Renal cortex interstitium (tissue), 11 donors: ENCODE measurements at regions not wholly inside any gene's neighbourhood (a gene's known extent, or its start where the extent isn't known, plus 50 kb on each side); places are given as distances from the start of the nearest gene placed in this dataset.
"Not testable (repeated sequence)": the region's sequence is repeated elsewhere in the genome, so short reads cannot be mapped to it uniquely, and the experiment has no call there.

Source experiments
- DNase-seq, 11 donors: peaks; one replicate each; pipeline ENCODE4 v3.0.0-alpha.2; 2013; ENCODE audit warnings: low read depth in 9 of 11, low spot score in 4 of 11; ENCODE audit errors: extremely low read depth in 1 of 11

- DNase-seq: not testable (repeated sequence)
These were observed 69.9 kb upstream of the GOLGA8B start for GRCh38 chr15:34653326-34653725.

- DNase-seq: no peak
These were observed 69.2 kb upstream of the GOLGA8B start for GRCh38 chr15:34652726-34653033.

DNA sequence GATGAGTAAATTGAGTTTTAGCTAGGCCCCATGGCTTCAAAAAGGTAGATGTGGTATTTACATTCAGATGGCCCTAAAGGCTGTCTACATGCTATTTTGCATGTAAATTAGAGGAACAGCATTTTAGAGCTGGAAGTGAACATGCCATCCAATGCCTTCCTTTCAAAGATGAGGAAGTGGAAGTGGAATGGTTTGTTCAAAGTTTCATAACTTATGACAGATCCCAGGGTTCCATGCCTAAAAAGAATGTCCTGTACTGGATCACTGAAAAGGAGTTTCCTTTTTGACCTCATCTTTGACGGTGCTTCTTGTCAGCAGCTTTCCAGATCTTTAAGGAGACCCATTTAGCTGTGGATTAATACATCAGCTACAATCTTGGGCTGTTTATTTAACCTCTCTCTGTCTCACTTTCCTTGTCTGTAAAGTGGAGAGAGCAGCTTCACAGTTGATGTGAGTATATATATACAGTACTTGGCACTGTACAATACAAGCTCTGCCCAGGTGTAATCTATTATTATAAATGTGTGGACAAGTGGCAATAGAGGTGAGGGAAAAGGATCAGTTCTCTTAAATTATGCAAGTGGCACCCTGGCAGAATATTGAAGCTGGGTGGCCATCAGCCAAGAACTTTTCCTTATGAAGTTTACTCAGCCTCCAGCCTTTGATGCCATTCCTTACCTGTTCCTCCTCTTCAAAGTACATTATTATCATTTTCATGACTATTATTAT lies 68.7 kb upstream of the GOLGA8B start:
- DNase-seq: no peak

GRCh38 chr15:34650177-34650576 lies 66.7 kb upstream of the GOLGA8B start:
- no peak for DNase-seq

GRCh38 chr15:34648294-34648631 lies 64.8 kb upstream of the GOLGA8B start:
- DNase-seq: no peak

DNA sequence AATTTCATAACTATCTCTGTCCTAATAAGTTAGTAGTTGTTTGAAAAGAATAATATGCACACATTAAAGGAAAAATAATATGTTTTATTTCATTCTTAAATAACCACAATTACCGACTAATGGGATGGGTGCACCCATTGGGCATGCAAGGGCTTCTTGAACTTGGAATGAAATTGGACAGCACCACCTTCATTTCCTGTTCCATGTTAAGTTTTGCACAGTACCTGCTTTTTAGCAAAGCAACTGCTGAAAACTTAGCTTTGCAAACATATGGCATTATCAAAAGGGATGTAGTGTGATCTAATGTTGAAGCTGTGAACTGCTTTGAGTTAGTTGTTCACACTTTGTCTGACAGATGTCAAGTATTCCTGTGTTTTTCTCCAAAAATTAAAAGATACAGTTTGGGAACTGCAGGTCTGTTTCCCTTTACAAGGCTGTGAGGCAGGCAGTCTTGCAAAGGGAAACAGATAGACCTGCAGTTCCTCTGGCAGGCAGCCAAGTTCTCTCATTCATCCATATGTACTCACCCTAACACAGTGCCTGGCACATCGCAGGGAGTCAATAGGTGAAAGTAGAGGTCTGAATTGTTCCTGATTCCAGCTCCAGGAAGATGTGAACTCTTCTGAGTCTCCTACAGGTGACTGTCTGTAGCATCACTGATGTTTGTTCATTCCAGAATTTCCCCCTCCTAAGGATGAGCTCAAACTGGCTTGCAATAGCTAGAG lies 64.3 kb upstream of the GOLGA8B start:
- DNase-seq: no peak

- DNase-seq: no peak
These were observed 63.5 kb upstream of the GOLGA8B start for GRCh38 chr15:34646918-34647317.

DNA sequence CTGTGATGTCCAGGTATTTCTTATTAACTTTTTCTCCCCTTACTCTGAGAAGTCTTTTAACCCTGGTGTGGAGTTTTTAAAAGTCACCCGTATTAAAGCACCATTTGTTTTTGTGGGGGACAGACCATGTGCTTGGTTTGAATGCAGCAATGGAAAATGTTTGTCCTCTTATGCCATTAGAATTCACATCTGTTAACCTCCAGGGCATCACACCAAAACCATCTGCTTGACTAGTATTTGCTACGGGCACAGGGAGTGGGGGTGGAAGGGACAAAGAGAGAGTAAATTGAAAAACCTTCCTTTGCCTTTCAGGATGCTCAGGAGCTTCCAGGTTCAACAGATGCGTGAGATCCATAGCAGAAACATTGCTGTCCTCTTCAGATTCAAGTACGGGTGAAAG lies 61.4 kb upstream of the GOLGA8B start:
- no peak for DNase-seq

GRCh38 chr15:34644061-34644460 lies 60.6 kb upstream of the GOLGA8B start:
- DNase-seq: no peak

DNA sequence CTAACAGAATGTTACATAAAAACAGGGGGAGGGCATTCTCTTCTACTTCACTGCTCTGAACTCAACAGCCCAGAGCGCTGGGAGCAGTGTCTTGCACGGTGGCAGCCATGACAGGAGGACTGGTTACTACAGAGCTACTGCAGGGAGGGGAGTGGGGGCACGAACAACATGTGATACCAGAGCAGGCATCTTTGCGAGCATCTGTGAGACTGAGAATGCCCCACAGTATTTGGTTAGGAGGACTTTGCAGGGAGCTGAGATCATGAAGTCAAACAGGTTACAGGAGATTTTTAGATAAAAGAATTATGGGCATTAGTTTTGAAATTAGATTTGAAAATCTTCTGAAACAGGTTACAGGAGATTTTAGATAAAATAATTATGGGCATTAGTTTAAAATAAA lies 58.8 kb upstream of the GOLGA8B start:
- DNase-seq: peak in 5 of 11 donors; percentile 6 to 14 (median 7)

GRCh38 chr15:34640661-34641060 lies 57.2 kb upstream of the GOLGA8B start:
- no peak for DNase-seq

- no peak for DNase-seq
These were observed 53.9 kb upstream of the GOLGA8B start for GRCh38 chr15:34637305-34637704.

DNA sequence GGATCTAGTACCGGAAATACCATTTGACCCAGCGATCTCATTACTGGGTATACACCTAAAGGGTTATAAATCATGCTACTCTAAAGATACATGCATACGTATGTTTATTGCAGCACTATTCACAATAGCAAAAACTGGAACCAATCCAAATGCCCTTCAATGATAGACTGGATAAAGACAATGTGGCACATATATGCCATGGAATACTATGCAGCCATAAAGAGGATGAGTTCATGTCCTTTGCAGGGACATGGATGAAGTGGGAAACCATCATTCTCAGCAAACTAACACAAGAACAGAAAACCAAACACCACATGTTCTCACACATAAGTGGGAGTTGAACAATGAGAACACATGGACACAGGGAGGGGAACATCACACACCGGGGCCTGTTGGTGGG lies 50.2 kb upstream of the GOLGA8B start:
- DNase-seq: not testable (repeated sequence)
